IMR-90 (cell line): ENCODE measurements at regions not wholly inside any gene's neighbourhood (a gene's known extent, or its start where the extent isn't known, plus 50 kb on each side); places are given as distances from the start of the nearest gene placed in this dataset.

Experiments
- MAZ ChIP-seq: IDR thresholded peaks from 2 replicates; pipeline ENCODE4 v1.6.1; 2012; ENCODE audit warnings: low read depth, mild to moderate bottlenecking, low read length, improper control_type of control experiment, moderate library complexity, borderline replicate concordance
- POLR2A ChIP-seq: IDR thresholded peaks from 2 replicates; pipeline ENCODE4 v1.6.1; 2012; ENCODE audit warnings: mild to moderate bottlenecking, low read depth, low read length
- RAD21 ChIP-seq: IDR thresholded peaks from 2 replicates; pipeline ENCODE4 v1.6.1; 2012; ENCODE audit warnings: low read length, improper control_type of control experiment
- RFX5 ChIP-seq: IDR thresholded peaks from 2 replicates; pipeline ENCODE4 v1.8.0; 2012; ENCODE audit warnings: low read depth, mild to moderate bottlenecking, low read length, moderate library complexity
- SMC3 ChIP-seq: fragments of 150-350 bp; IDR thresholded peaks from 2 replicates; pipeline ENCODE4 v1.6.1; 2016; ENCODE audit warnings: low read depth, mild to moderate bottlenecking, antibody characterized with exemption, low read length, moderate library complexity
- TF ChIP-seq, protein P1 (sequence below): conservative IDR thresholded peaks from 2 replicates; pipeline ENCODE4 v1.5.1; 2012; ENCODE audit warnings: mild to moderate bottlenecking, low read depth, low read length, improper control_type of control experiment

GRCh38 chr5:91474201-91474600 is 91.1 kb upstream of the ARRDC3 start:
- TF ChIP-seq, protein P1, sequence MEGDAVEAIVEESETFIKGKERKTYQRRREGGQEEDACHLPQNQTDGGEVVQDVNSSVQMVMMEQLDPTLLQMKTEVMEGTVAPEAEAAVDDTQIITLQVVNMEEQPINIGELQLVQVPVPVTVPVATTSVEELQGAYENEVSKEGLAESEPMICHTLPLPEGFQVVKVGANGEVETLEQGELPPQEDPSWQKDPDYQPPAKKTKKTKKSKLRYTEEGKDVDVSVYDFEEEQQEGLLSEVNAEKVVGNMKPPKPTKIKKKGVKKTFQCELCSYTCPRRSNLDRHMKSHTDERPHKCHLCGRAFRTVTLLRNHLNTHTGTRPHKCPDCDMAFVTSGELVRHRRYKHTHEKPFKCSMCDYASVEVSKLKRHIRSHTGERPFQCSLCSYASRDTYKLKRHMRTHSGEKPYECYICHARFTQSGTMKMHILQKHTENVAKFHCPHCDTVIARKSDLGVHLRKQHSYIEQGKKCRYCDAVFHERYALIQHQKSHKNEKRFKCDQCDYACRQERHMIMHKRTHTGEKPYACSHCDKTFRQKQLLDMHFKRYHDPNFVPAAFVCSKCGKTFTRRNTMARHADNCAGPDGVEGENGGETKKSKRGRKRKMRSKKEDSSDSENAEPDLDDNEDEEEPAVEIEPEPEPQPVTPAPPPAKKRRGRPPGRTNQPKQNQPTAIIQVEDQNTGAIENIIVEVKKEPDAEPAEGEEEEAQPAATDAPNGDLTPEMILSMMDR = no peak
- TF ChIP-seq MAZ (no peak), SMC3 (no peak), POLR2A (no peak), RAD21 (no peak), RFX5 (no peak)
